ENCODE measurements at regions not wholly inside any gene's neighbourhood (a gene's known extent, or its start where the extent isn't known, plus 50 kb on each side); places are given as distances from the start of the nearest gene placed in this dataset.
"Not testable (repeated sequence)": the region's sequence is repeated elsewhere in the genome, so short reads cannot be mapped to it uniquely, and the experiment has no call there.

DNA sequence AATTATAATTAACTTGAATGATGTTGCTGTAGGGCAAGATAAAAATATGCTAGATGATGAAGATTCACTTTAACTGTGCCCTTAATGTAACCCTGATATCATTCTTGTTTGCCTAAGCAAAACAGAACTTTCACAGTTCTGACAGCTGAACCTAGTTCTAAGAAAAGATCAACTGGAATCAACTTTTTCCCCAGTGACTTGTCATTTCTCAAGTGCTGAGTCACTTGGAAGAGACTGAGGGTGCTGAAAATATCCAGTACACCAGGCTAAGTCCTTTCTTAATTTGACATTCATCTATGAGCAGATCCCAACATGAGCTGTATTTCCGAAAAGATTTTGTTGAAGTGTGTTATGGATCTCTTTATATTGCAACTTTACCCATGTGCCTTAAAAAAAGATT lies 140.4 kb downstream of the MID1IP1 start:
- no peaks in the 10 kb centered on the region for H3K36me3 ChIP-seq (replicated peaks; ENCODE audit: control insufficient read depth, insufficient read depth, low read length)

DNA sequence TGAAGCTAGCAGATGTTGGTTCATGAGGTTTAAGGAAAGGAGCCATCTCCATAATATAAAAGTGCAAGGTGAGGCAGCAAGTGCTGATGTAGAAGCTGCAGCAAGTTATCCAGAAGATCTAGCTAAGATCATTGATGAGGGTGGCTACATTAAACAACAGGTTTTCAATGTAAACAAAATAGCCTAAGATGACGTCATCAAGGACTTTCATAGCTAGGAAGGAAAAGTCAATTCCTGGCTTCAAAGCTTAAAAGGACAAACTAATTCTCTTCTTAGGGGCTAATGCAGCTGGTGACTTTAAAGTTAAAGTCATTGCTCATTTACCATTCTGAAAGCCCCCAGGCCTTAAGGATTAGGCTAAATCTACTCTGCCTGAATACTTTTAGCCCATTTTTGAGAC lies 141.9 kb downstream of the MID1IP1 start:
- no peak for DNase-seq
- H3K4me3 ChIP-seq (ENCODE audit: insufficient read depth, low read depth, low read length), result no peak overlapping the region
- H3K36me3 ChIP-seq (replicated peaks; ENCODE audit: control insufficient read depth, insufficient read depth, low read length), result no peaks in the 10 kb centered on the region
- H3K27me3 ChIP-seq (ENCODE audit: control insufficient read depth, insufficient read depth, low read length), result no peaks in the 10 kb centered on the region

More for the DNA sequence above, 140.4 kb downstream of the MID1IP1 start:
- Histone ChIP-seq H3K27me3 (ENCODE audit: control insufficient read depth, insufficient read depth, low read length) (no peaks in the 10 kb centered on the region), H3K4me3 (ENCODE audit: insufficient read depth, low read depth, low read length) (no peak overlapping the region)
- DNase-seq, result no peak

DNA sequence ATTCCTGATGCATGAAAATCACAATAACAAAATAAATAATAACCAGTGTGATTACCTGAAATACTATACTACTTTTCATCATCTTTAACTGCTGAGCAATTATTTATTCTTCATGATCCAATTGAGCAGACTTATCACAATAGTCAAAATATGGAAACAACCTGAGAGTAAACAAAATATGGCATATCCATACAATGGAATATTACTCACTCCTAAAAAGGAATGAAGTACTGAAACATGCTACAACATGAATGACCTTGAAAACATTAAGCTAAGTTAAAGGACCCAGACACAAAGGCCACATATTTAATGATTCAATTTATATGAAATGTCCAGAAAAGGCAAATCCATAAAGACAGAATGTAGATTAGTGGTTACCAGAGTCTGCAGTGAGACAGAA lies 146.8 kb downstream of the MID1IP1 start:
- DNase-seq, result no peak
- Histone ChIP-seq H3K4me3 (ENCODE audit: insufficient read depth, low read depth, low read length) (no peak overlapping the region), H3K27me3 (ENCODE audit: control insufficient read depth, insufficient read depth, low read length) (no peaks in the 10 kb centered on the region), H3K36me3 (replicated peaks; ENCODE audit: control insufficient read depth, insufficient read depth, low read length) (no peaks in the 10 kb centered on the region)

DNA sequence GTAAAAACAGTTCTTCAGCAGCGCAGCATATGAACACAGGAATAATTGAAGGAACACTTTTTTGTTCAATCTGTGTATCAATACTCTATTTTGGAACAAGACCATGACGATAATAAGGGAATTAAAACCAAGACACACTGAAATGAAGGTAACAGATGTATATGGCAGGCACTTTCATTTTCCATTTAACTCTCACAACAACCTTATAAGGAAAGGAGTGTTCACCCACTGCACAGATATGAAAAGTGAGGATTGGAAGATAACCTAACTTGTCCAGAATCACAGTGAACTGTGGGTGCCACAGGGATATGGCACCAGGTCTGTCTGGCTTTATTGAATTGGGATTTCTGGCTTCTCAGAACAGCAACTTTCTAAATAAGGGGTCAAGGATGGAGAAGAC lies 153.3 kb downstream of the MID1IP1 start:
- Histone ChIP-seq H3K36me3 (replicated peaks; ENCODE audit: control insufficient read depth, insufficient read depth, low read length) (no peaks in the 10 kb centered on the region), H3K27me3 (ENCODE audit: control insufficient read depth, insufficient read depth, low read length) (no peaks in the 10 kb centered on the region), H3K4me3 (ENCODE audit: insufficient read depth, low read depth, low read length) (no peak overlapping the region)
- DNase-seq, result no peak

DNA sequence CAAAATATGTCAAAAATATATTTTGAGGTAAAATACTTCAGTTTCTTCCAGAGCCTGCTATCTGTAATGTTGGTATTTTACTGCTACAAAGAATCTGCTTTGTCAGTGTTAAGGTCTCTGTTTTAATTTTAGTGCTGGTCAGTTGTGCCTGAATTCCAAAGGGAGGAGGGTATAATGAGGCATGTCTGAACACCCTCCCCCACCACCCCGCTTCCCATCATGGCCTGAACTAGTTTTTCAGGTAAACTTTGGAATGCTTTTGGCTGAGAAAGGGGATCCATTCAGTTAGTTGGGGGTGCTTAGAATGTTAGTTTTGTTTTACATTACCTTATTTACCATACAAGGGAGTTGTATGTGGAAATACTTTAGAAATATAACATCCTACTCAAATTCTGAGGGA lies 158.5 kb downstream of the MID1IP1 start:
- H3K36me3 ChIP-seq (replicated peaks; ENCODE audit: control insufficient read depth, insufficient read depth, low read length), result no peaks in the 10 kb centered on the region
- DNase-seq, result no peak
- no peak overlapping the region for H3K4me3 ChIP-seq (ENCODE audit: insufficient read depth, low read depth, low read length)
- H3K27me3 ChIP-seq (ENCODE audit: control insufficient read depth, insufficient read depth, low read length), result no peaks in the 10 kb centered on the region

DNA sequence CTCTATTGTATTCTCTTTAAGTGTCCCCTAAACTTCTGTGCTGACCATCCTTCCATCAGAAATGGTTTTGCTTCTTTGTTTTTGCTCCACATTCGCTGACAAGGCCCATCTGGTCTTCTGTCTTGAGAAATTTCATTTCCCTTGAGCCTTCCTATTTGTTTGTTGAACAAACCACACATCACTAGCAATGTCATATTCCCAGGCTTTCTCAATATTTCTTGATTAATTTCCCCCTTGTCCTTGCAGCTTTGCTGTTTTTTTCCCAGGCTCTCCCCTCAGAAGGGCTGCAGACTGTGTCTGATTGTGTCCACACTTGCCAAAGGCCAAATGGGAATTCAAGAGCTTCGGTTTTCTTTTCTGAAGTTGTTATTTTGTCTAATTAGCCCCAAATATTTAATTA lies 158.9 kb downstream of the MID1IP1 start:
- Histone ChIP-seq H3K27me3 (ENCODE audit: control insufficient read depth, insufficient read depth, low read length) (no peaks in the 10 kb centered on the region), H3K36me3 (replicated peaks; ENCODE audit: control insufficient read depth, insufficient read depth, low read length) (no peaks in the 10 kb centered on the region), H3K4me3 (ENCODE audit: insufficient read depth, low read depth, low read length) (no peak overlapping the region)
- DNase-seq, result no peak

DNA sequence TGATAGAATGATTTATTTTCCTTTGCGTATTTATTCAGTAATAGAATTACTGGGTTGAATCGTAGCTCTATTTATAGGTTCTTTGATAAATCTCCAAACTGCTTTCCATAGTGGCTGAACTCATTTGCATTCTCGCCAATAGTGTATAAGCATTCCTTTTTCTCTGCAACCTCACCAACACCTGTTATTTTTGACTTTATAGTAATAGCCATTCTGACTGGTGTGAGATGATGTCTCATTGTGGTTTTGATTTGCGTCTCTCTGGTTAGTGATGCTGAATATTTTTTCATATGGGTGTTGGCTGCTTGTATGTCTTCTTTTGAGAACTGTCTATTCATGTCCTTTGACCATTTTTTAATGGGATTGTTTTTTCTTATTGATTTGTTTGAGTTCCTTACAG lies 160.7 kb downstream of the MID1IP1 start:
- Histone ChIP-seq H3K36me3 (replicated peaks; ENCODE audit: control insufficient read depth, insufficient read depth, low read length) (no peaks in the 10 kb centered on the region), H3K27me3 (ENCODE audit: control insufficient read depth, insufficient read depth, low read length) (no peaks in the 10 kb centered on the region), H3K4me3 (ENCODE audit: insufficient read depth, low read depth, low read length) (no peak overlapping the region)
- no peak for DNase-seq

DNA sequence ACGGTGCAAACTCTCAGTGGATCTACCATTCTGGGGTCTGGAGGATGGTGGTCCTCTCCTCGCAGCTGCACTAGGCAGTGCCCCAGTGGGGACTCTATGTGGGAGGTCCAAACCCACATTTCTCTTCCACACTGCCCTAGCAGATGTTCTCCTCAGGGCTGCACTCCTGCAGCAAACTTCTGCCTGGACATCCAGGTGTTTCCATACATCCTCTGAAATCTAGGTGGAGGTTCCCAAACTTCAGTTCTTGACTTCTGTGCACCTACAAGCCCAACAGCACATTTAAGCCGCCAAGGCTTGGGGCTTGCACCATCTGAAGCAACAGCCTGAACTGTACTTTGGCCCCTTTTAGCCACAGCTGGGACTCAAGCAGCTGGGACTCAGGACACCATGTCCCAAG lies 162.0 kb downstream of the MID1IP1 start:
- H3K27me3 ChIP-seq (ENCODE audit: control insufficient read depth, insufficient read depth, low read length); DNase-seq: not testable (repeated sequence)

DNA sequence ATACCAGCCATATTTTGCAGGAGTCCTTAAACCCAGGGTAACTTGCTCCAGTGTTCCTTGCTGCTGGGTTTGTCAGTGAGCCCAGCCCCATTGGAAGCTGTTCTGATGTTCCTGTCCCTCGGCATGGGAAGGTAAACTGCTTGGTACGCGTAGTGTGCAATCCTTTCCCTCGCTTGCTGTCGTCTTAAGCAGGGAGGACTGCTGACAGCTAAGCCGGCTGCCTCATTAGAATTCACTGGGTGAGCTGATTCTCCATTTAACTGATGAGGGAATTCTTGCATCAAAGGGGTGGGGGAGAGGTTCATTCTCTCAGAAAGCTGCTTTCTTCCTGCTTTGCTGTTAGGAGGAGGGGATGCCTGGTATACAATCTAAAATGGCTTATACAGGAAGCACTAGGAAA lies 164.6 kb downstream of the MID1IP1 start:
- H3K36me3 ChIP-seq (replicated peaks; ENCODE audit: control insufficient read depth, insufficient read depth, low read length), result no peaks in the 10 kb centered on the region
- no peak overlapping the region for H3K4me3 ChIP-seq (ENCODE audit: insufficient read depth, low read depth, low read length)
- DNase-seq, result no peak
- H3K27me3 ChIP-seq (ENCODE audit: control insufficient read depth, insufficient read depth, low read length), result no peaks in the 10 kb centered on the region

More for the DNA sequence above, 162.0 kb downstream of the MID1IP1 start:
- not testable (repeated sequence) for H3K4me3 ChIP-seq (ENCODE audit: insufficient read depth, low read depth, low read length); H3K36me3 ChIP-seq (replicated peaks; ENCODE audit: control insufficient read depth, insufficient read depth, low read length)

DNA sequence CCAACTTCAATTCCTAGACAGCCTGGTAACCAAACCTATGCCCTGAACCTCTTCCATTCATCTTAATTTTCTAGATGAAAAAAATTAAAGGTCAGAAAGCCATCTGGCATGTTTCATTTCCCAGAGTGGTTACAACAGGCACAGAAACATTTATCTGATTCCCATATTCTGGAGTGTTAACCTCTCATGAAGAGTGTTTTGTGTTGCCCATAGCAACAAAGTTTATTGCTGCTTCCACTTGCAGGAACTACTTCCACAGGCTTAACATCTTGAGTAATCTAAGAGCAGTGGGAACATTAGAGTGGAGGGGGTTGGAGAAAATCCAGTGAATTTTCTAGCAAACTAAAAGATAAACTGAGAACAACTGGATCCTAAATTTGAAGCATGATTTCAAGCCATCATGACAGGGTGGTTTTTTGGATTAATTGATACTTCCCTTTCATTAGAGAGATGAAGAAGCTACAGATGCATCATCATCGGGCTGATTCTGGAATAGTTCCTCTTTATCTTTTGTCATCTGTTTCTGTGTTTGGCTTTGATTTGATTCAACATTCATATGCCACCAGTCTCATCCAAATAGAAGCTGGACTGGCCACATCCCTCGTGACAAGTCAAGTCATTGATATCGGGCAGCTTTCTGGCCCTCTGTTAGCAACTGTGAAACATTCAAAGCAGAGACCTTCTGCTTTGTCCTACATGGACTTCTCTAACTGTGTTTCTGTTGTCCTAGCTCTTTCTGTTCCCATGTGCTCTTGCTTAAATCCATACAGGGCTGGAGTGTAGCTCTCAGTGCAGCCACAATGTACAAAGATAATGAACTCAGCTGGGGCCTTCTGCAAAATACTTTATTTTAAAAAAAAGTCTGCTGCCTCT lies 167.3 kb downstream of the MID1IP1 start:
- DNase-seq, result no peak
- Histone ChIP-seq H3K4me3 (ENCODE audit: insufficient read depth, low read depth, low read length) (no peak overlapping the region), H3K27me3 (ENCODE audit: control insufficient read depth, insufficient read depth, low read length) (no peaks in the 10 kb centered on the region; the same call in 1 of the 2 replicates), H3K36me3 (replicated peaks; ENCODE audit: control insufficient read depth, insufficient read depth, low read length) (no peaks in the 10 kb centered on the region)

DNA sequence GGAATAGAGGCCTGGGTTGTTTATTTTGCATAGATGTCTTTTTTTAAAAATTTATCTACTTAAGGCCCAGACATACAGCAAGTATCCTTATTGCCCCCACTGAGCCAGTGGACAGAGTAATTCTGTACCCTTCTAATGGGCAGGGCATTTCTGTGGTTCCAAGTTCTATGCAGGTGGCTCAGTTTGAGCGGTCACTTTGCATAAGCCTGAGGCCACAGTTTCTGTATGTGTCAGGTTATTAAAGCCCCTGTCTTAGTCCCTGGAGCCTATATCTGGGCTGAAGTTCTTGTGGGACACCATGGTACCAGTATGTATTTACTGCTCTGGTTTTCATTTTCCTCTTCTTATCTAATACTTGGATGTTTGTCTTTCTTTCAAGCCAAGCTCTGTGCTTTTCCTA lies 168.8 kb downstream of the MID1IP1 start:
- H3K4me3 ChIP-seq (ENCODE audit: insufficient read depth, low read depth, low read length), result no peak overlapping the region
- no peak for DNase-seq
- H3K36me3 ChIP-seq (replicated peaks; ENCODE audit: control insufficient read depth, insufficient read depth, low read length), result no peaks in the 10 kb centered on the region
- no peaks in the 10 kb centered on the region; the same call in 1 of the 2 replicates for H3K27me3 ChIP-seq (ENCODE audit: control insufficient read depth, insufficient read depth, low read length)

DNA sequence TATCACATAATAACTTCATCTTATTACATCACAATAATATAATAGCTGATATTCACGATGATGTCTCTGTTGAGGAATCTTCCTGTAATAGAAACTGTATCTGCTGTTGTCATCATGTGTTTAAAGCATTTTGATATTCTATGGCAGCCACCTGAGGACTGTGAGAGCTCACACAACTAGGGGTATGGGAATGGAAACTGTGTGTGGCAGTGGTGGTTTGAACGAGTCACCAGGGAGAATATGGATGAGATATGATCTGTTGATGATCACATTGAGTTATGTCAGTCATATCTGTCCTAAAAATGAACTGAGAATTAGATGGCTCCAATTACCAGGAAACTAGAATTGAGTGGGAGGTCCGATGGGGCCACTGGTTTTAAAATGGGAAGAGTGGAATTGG lies 169.6 kb downstream of the MID1IP1 start:
- DNase-seq, result no peak
- H3K4me3 ChIP-seq (ENCODE audit: insufficient read depth, low read depth, low read length), result no peak overlapping the region
- H3K36me3 ChIP-seq (replicated peaks; ENCODE audit: control insufficient read depth, insufficient read depth, low read length), result no peaks in the 10 kb centered on the region
- no peaks in the 10 kb centered on the region; the same call in 1 of the 2 replicates for H3K27me3 ChIP-seq (ENCODE audit: control insufficient read depth, insufficient read depth, low read length)

DNA sequence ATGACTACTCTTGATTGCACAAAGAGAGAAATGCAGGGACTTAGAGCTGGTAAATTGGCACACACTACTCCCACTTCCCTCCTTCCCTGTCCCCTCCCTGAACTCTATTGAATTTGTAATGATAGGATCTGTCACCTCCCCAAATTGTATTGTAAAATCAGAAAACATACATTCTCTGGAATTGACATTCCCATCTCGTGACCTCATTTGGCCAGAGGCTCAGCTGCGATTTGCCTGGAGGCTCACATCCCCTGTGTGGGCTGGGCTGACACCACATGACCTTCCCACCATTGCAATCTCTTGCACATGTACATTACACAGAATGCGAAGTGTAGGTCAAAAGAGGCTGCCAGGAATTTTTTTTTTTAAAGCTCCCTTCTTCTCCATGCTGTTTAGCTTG lies 172.1 kb downstream of the MID1IP1 start:
- no peak overlapping the region for H3K4me3 ChIP-seq (ENCODE audit: insufficient read depth, low read depth, low read length)
- H3K36me3 ChIP-seq (replicated peaks; ENCODE audit: control insufficient read depth, insufficient read depth, low read length), result no peaks in the 10 kb centered on the region
- H3K27me3 ChIP-seq (ENCODE audit: control insufficient read depth, insufficient read depth, low read length), result no peaks in the 10 kb centered on the region; the same call in 1 of the 2 replicates
- no peak for DNase-seq

DNA sequence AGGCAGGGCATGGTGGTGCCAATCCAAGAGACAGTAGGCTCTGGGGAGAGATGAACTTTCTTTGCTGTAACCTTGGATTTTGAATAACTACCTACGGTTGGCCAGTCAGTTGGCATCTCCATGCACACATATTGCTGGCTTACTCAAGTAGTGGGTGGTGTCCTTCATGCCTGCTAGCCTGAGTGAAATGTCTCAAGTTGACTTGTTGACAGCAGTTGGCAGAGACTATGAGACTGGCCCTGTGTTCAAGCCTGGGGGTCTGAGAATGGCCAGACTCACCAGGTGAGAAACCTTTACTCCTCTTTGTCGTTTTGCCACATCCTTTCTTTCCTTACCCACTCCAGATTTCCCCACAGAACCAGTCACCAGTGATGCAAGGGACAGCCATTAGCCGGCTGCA lies 173.3 kb downstream of the MID1IP1 start:
- DNase-seq, result no peak
- no peaks in the 10 kb centered on the region for H3K36me3 ChIP-seq (replicated peaks; ENCODE audit: control insufficient read depth, insufficient read depth, low read length)
- H3K27me3 ChIP-seq (ENCODE audit: control insufficient read depth, insufficient read depth, low read length), result no peaks in the 10 kb centered on the region; the same call in 1 of the 2 replicates
- H3K4me3 ChIP-seq (ENCODE audit: insufficient read depth, low read depth, low read length), result no peak overlapping the region

DNA sequence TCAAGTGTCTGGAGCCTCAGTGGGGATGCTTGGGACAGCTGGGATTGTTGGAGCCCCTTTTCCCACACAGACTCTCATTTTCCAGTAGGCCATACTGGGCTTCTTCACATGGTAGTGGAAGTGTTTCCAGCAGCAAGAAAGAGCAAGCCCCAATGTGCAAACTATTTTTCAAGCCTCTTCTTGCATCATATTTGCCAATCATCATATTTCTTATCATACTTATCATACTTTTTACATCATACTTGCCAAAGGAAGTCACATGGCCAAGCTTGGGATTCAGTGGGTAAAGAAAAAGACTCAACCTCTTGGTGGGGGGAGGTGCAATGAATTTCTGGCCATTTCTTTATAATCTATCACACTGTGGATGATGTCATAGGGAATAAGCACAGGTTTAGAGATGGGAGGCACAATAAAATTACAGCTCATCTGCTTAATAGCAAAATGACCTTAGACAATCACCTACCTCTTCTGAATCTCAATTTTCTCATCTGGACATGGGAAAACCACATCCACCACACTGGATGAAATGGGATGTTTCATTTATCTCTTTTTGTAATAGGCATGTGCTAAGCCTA lies 174.2 kb downstream of the MID1IP1 start:
- no peak overlapping the region for H3K4me3 ChIP-seq (ENCODE audit: insufficient read depth, low read depth, low read length)
- no peaks in the 10 kb centered on the region for H3K36me3 ChIP-seq (replicated peaks; ENCODE audit: control insufficient read depth, insufficient read depth, low read length)
- DNase-seq, result no peak
- no peaks in the 10 kb centered on the region; the same call in 1 of the 2 replicates for H3K27me3 ChIP-seq (ENCODE audit: control insufficient read depth, insufficient read depth, low read length)

All from H7 (cell line).